Right cardiac atrium (tissue), 5 donors: ENCODE measurements at regions not wholly inside any gene's neighbourhood (a gene's known extent, or its start where the extent isn't known, plus 50 kb on each side); places are given as distances from the start of the nearest gene placed in this dataset.
A peak's percentile ranks its signal among the peaks of the same experiment; 100 is the strongest.

ENCODE experiments used
- ATAC-seq, 2 donors: fragments of 200-7000 bp; cut with Tn5 transposase; one replicate each; pipeline versions ENCODE4 v1.8.0 to v1.9.1; 2020; ENCODE audit warnings: moderate library complexity in 2 of 2, mild to moderate bottlenecking in 1 of 2
- DNase-seq, 3 donors: peaks; one replicate each; pipeline ENCODE4 v3.0.0-alpha.2; 2020
- H3K27ac ChIP-seq: one replicate; pipeline ENCODE4 v1.5.1; 2013; ENCODE audit warnings: mild to moderate bottlenecking, low read length, control low read depth, moderate library complexity
- H3K27me3 ChIP-seq: one replicate; pipeline ENCODE4 v1.6.1; 2013; ENCODE audit not compliant: control insufficient read depth, insufficient read depth
- H3K4me1 ChIP-seq: one replicate; pipeline ENCODE4 v1.6.1; 2013; ENCODE audit warnings: low read length; ENCODE audit not compliant: control insufficient read depth, insufficient read depth
- H3K4me3 ChIP-seq: one replicate; pipeline ENCODE4 v1.5.1; 2013; ENCODE audit warnings: low read length, control low read depth
- H3K9me3 ChIP-seq: one replicate; pipeline ENCODE4 v1.6.1; 2013; ENCODE audit warnings: low read length; ENCODE audit not compliant: control insufficient read depth
- WGBS: extraction: QIAGEN DNeasy Blood & Tissue Kit; methylation state at CpG from one replicate; pipeline ENCODE4 v1.1.7; 2013; 5-methylcytosine and 5-hydroxymethylcytosine counted together
- intact Hi-C, 4 donors: fragments of 100-400 bp; cut with DNase I; formaldehyde crosslinking; loops; one replicate each; pipeline versions ENCODE4 v1.11.0 to v1.14.0; 2022 to 2023
- donor health status: healthy with polysubstance abuse.
- donor health status: DM: no; HTN: yes; CAD: no.
- donor health status: DM: no; HTN: no; CAD: no.
- donor health status: DM: no; HTN: yes; CAD: no; lungs with severe emphysema.
- donor health status: DM: yes; HTN: yes; CAD: no.

DNA sequence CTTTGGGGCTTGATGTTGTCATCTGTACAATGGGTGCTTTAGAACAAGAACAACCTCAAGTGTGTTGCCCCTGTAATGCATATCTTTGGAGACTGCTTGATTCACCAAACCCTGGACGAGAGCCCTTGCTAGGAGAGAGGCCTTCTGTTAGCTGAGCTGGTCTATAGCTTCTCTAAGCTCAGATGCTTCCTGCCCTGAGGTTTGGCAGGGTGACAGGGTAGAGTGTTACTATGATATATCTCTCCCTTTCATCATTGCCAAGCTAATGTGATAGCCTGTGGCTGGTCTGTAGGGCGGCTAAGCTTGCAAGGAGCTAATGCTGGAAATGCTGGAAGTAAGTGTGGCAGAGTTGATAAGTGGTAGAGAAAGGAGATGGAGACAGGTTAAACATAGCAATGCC lies 364.1 kb downstream of the RPS24 start:
- no peak overlapping the region for H3K27ac ChIP-seq
- ATAC-seq, result no peak

DNA sequence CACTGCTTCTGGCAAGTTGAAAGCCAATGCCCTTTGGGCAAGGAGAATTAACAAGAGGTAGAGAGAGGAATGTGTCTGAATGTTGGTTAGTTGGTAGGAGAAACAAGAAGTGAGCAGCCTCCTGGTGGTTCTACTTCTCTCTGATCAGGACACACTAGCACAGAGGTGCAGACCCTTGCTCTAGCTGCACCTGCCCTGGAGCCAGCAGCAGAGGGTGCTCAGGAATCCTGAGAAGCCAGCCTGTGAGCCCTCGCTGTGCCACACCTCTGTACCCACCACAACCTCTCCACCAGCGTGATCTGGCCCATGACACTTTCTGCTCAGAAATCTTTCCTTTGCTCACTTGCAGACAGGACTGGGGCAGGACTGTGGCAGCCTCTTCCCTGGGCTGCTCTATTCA lies 364.7 kb downstream of the RPS24 start:
- no peak overlapping the region for H3K4me3 ChIP-seq
- DNase-seq (no peak), ATAC-seq (no peak)
- no peaks in the 10 kb centered on the region for H3K27me3 ChIP-seq
- intact Hi-C loops, result no loop called here
- peaks cover 13% of the 10 kb centered on the region for H3K4me1 ChIP-seq
- H3K27ac ChIP-seq, result no peak overlapping the region
- 87% methylated on average over 2 of the region's 2 CpGs for WGBS
- H3K9me3 ChIP-seq, result no peaks in the 10 kb centered on the region

More for the DNA sequence above, 364.1 kb downstream of the RPS24 start:
- Histone ChIP-seq H3K4me3 (no peak overlapping the region), H3K9me3 (no peaks in the 10 kb centered on the region), H3K4me1 (peaks cover 13% of the 10 kb centered on the region), H3K27me3 (no peaks in the 10 kb centered on the region)
- intact Hi-C loops, result no loop called here
- 57% methylated on average over 2 of the region's 2 CpGs for WGBS
- no peak for DNase-seq

- peaks cover 19% of the 10 kb centered on the region for H3K4me1 ChIP-seq
- WGBS, result 44% methylated on average over 13 of the region's 13 CpGs
- DNase-seq (peak; percentile 45 to 88 (median 84)), ATAC-seq (peak; percentile 49 to 87)
- no peak overlapping the region for H3K4me3 ChIP-seq
- peak overlapping the region; percentile 34 for H3K27ac ChIP-seq
- intact Hi-C loops, result no loop called here
- H3K9me3 ChIP-seq, result no peaks in the 10 kb centered on the region
- H3K27me3 ChIP-seq, result no peaks in the 10 kb centered on the region
Observed at GRCh38 chr10:78401624-78402367, 368.1 kb downstream of the RPS24 start.

DNA sequence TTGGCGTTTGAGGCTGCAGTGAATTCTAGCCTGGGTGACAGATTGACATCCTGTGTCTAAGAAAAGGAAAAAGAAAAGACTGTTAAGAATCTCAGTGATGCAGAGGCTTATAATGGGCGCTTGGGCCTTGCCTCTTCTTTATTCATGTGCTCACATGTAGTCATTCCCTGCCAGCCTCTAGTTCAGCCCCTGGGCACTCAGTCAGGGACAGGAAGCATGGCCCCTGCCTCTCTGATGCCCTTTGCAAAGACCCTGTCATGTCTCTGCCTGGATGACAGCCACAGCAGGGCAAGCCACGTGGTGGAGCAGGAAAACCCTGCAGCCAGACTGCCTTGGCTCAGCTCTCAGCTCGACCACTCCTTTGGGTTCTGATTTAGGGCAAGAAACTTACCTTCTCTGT lies 368.9 kb downstream of the RPS24 start:
- H3K4me3 ChIP-seq, result no peak overlapping the region
- H3K27me3 ChIP-seq, result no peaks in the 10 kb centered on the region
- H3K27ac ChIP-seq, result no peak overlapping the region
- peaks cover 20% of the 10 kb centered on the region for H3K4me1 ChIP-seq
- DNase-seq (peak in 1 of 3 donors; percentile 52), ATAC-seq (no peak)
- no peaks in the 10 kb centered on the region for H3K9me3 ChIP-seq
- intact Hi-C loops, result no loop called here
- WGBS, result 42% methylated on average over 4 of the region's 4 CpGs

- ATAC-seq, result no peak
- H3K4me1 ChIP-seq, result peaks cover 21% of the 10 kb centered on the region
- intact Hi-C loops, result no loop called here
Observed at GRCh38 chr10:78403781-78404180, 370.1 kb downstream of the RPS24 start.

DNA sequence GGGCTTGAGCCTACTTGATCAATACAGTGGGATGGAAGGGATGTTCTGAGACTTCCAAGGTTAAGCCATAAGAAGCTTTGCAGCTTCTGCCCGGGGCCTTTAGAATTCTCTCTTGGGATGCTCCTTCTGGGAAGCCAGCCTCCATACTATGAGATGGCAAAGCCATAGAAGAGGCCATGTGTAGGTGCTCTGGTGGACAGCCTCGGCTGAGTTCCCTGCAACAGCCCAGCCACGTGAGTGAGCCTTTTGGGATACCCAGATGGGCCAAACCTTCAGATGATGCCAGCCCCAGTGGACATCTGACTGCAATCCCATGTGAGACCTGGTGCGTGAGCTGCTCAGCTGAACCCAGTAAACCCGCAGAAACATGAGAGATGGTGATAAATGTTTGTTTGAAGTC lies 370.6 kb downstream of the RPS24 start:
- H3K4me1 ChIP-seq, result peaks cover 24% of the 10 kb centered on the region
- H3K9me3 ChIP-seq, result no peaks in the 10 kb centered on the region
- no peak overlapping the region for H3K27ac ChIP-seq
- no peaks in the 10 kb centered on the region for H3K27me3 ChIP-seq
- ATAC-seq (no peak), DNase-seq (no peak)
- intact Hi-C loops, result no loop called here
- no peak overlapping the region for H3K4me3 ChIP-seq
- 96% methylated on average over 5 of the region's 5 CpGs for WGBS

More at GRCh38 chr10:78403781-78404180, 370.1 kb downstream of the RPS24 start:
- DNase-seq, result no peak
- Histone ChIP-seq H3K4me3 (no peak overlapping the region), H3K27me3 (no peaks in the 10 kb centered on the region), H3K9me3 (no peaks in the 10 kb centered on the region), H3K27ac (no peak overlapping the region)
- WGBS, result 89% methylated on average over 6 of the region's 6 CpGs

- DNase-seq (no peak), ATAC-seq (no peak)
- intact Hi-C loops, result no loop called here
- WGBS, result 91% methylated on average over 5 of the region's 5 CpGs
- no peaks in the 10 kb centered on the region for H3K9me3 ChIP-seq
- no peak overlapping the region for H3K4me3 ChIP-seq
- H3K27me3 ChIP-seq, result no peaks in the 10 kb centered on the region
- H3K4me1 ChIP-seq, result peaks cover 23% of the 10 kb centered on the region
- H3K27ac ChIP-seq, result no peak overlapping the region
Observed at GRCh38 chr10:78405231-78405630, 371.6 kb downstream of the RPS24 start.

DNA sequence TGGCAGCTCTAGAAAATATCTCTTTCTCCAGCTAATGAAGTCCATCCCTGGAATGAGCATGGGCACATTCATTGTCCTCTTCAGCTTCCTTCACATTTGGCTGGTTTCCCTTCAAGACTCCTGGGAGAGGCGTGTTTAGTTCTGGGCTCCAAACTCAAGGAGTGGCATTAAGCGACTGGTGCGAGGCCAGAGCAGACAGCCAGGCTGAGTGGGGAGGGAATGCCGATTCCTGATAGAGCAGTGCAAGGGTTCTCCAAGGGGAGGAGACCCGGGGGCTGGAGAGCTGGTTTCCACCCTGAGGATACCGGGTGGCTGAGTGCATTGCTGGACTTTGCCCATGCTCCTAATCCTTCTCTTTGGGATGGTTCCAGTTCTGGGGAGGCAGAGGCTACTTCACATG lies 372.1 kb downstream of the RPS24 start:
- Histone ChIP-seq H3K27me3 (no peaks in the 10 kb centered on the region), H3K27ac (no peak overlapping the region), H3K4me3 (no peak overlapping the region), H3K9me3 (no peaks in the 10 kb centered on the region), H3K4me1 (peaks cover 23% of the 10 kb centered on the region)
- intact Hi-C loops, result no loop called here
- WGBS, result 66% methylated on average over 6 of the region's 6 CpGs
- ATAC-seq, result no peak
- DNase-seq, result peak in 1 of 3 donors; percentile 66

DNA sequence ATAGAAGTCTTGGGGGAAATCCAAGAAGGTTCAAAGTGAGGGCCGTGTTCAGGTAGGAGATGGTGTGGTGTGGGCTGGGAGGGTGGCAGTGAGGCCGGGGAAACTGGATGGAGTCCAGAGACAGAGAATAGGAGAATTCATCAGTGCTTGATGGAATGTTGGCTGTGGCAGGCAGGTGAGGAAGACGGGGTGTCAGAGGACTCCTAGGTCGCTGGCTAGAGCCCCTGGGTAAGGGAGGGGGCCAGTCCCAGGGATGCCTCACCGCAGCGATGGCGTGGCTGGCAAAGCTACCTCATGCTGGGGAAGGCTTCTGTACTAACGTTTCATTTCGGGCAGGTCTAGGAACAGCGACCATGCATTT lies 373.0 kb downstream of the RPS24 start:
- intact Hi-C loops, result no loop called here
- WGBS, result 22% methylated on average over 10 of the region's 10 CpGs
- Histone ChIP-seq H3K4me1 (peaks cover 21% of the 10 kb centered on the region), H3K4me3 (peak overlapping the region; percentile 1), H3K9me3 (no peaks in the 10 kb centered on the region), H3K27me3 (no peaks in the 10 kb centered on the region), H3K27ac (no peak overlapping the region)
- peak in 1 of 3 donors; percentile 45 for DNase-seq
- no peak for ATAC-seq

- Histone ChIP-seq H3K27me3 (no peaks in the 10 kb centered on the region), H3K4me1 (peaks cover 21% of the 10 kb centered on the region), H3K4me3 (peak overlapping the region; percentile 1), H3K9me3 (no peaks in the 10 kb centered on the region), H3K27ac (no peak overlapping the region)
- DNase-seq (peak; percentile 87 to 95 (median 91)), ATAC-seq (peak; percentile 69 to 77)
- intact Hi-C loops, result no loop called here
- WGBS, result 12% methylated on average over 20 of the region's 20 CpGs
Observed at GRCh38 chr10:78407009-78407711, 373.5 kb downstream of the RPS24 start.

DNA sequence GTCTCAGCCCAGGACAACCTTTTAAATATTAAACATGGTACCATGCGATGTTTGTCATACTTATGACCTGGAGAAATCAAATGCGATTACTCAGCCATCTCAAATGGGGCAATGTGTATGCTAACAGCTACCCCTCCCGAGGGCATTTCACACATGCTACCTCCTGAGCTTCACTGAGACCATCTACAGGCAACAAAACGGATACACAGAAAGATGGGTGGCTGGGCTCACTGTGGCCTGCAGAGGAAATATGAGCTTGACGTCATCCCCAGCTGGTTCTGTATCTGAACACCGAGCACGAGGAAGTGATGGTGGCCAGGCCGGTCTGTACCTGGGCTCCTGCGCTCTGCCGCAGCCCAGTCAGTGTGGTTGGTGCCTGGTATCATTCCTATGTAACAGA lies 374.3 kb downstream of the RPS24 start:
- H3K27me3 ChIP-seq, result no peaks in the 10 kb centered on the region
- no peak for ATAC-seq
- no peak overlapping the region for H3K4me3 ChIP-seq
- 74% methylated on average over 10 of the region's 10 CpGs for WGBS
- H3K4me1 ChIP-seq, result peaks cover 18% of the 10 kb centered on the region
- no peak for DNase-seq
- H3K27ac ChIP-seq, result peak overlapping the region; percentile 55
- no peaks in the 10 kb centered on the region for H3K9me3 ChIP-seq
- intact Hi-C loops, result no loop called here
